NCI-H526 treated with DMSO at 0.1 percent for 48 hours (cell line): ENCODE measurements at regions not wholly inside any gene's neighbourhood (a gene's known extent, or its start where the extent isn't known, plus 50 kb on each side); places are given as distances from the start of the nearest gene placed in this dataset.
A peak's percentile ranks its signal among the peaks of the same experiment; 100 is the strongest.

Source experiments
- DNase-seq: peaks from one replicate; lab custom pipeline; 2025; lab: John Stamatoyannopoulos, UW

GRCh38 chr11:95306123-95306522 is 75.1 kb upstream of the SESN3 start:
- no peak for DNase-seq

GRCh38 chr11:95305705-95306104 is 74.7 kb upstream of the SESN3 start:
- no peak for DNase-seq

GRCh38 chr11:95304777-95305176 is 73.8 kb upstream of the SESN3 start:
- no peak for DNase-seq

- DNase-seq: no peak
These were observed 71.2 kb upstream of the SESN3 start for GRCh38 chr11:95302211-95302610.

- no peak for DNase-seq
These were observed 70.5 kb upstream of the SESN3 start for GRCh38 chr11:95301474-95301873.

GRCh38 chr11:95299078-95299679 is 68.2 kb upstream of the SESN3 start:
- DNase-seq: peak; percentile 63

GRCh38 chr11:95297680-95298452 is 66.9 kb upstream of the SESN3 start:
- peak; percentile 81 for DNase-seq

GRCh38 chr11:95296621-95297025 is 65.6 kb upstream of the SESN3 start:
- no peak for DNase-seq

- no peak for DNase-seq
These were observed 65.2 kb upstream of the SESN3 start for GRCh38 chr11:95296165-95296564.

GRCh38 chr11:95295382-95296149 is 64.6 kb upstream of the SESN3 start:
- DNase-seq: no peak

GRCh38 chr11:95294701-95295100 is 63.7 kb upstream of the SESN3 start:
- DNase-seq: no peak

GRCh38 chr11:95293116-95293515 is 62.1 kb upstream of the SESN3 start:
- no peak for DNase-seq

- no peak for DNase-seq
These were observed 60.9 kb upstream of the SESN3 start for GRCh38 chr11:95291946-95292345.

- no peak for DNase-seq
These were observed 58.5 kb upstream of the SESN3 start for GRCh38 chr11:95289378-95290101.

GRCh38 chr11:95284057-95285052 is 53.4 kb upstream of the SESN3 start:
- DNase-seq: no peak

- no peak for DNase-seq
These were observed 52.6 kb upstream of the SESN3 start for GRCh38 chr11:95283650-95284049.

GRCh38 chr11:95283146-95283545 is 52.1 kb upstream of the SESN3 start:
- DNase-seq: no peak

- DNase-seq: no peak
These were observed 51.3 kb upstream of the SESN3 start for GRCh38 chr11:95282291-95282751.
